ENCODE measurements at regions not wholly inside any gene's neighbourhood (a gene's known extent, or its start where the extent isn't known, plus 50 kb on each side); places are given as distances from the start of the nearest gene placed in this dataset.

DNA sequence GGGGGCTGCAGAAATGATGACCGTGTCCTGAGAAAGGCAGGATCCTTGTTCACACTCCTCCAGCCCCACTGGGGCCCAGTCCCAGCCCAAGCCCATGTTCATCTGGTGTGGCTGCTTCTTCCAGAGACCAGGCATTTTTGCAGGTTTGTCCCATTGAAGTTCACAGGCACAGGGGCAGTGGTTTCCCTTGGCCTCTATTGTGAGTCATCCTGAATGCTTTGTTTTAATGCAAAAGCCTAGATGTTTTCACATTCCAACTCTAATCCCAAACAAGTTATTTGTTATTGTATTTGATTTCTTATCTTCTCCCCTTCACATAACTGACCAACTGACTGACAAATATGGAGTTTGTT lies 426.4 kb upstream of the ID2 start:
- TF ChIP-seq, protein P1, sequence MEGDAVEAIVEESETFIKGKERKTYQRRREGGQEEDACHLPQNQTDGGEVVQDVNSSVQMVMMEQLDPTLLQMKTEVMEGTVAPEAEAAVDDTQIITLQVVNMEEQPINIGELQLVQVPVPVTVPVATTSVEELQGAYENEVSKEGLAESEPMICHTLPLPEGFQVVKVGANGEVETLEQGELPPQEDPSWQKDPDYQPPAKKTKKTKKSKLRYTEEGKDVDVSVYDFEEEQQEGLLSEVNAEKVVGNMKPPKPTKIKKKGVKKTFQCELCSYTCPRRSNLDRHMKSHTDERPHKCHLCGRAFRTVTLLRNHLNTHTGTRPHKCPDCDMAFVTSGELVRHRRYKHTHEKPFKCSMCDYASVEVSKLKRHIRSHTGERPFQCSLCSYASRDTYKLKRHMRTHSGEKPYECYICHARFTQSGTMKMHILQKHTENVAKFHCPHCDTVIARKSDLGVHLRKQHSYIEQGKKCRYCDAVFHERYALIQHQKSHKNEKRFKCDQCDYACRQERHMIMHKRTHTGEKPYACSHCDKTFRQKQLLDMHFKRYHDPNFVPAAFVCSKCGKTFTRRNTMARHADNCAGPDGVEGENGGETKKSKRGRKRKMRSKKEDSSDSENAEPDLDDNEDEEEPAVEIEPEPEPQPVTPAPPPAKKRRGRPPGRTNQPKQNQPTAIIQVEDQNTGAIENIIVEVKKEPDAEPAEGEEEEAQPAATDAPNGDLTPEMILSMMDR (conservative IDR thresholded peaks at IDR 0.05; ENCODE audit: low read length), result no peak
- TF ChIP-seq EZH2phosphoT487 (IDR thresholded peaks at IDR 0.05; ENCODE audit: borderline replicate concordance), result no peak

Measured in Loucy (cell line).